SU-DHL-6 (cell line): ENCODE measurements at regions not wholly inside any gene's neighbourhood (a gene's known extent, or its start where the extent isn't known, plus 50 kb on each side); places are given as distances from the start of the nearest gene placed in this dataset.
"Not testable (repeated sequence)": the region's sequence is repeated elsewhere in the genome, so short reads cannot be mapped to it uniquely, and the experiment has no call there.

Experiments
- H2AFZ ChIP-seq: fragments of 200-600 bp; sonication (generic); 2 replicates; pipeline ENCODE4 v1.6.1; 2014; ENCODE audit warnings: low read depth, mild to moderate bottlenecking, moderate library complexity, mixed read lengths, antibody characterized with exemption, low read length; ENCODE audit not compliant: severe bottlenecking
- H3F3A ChIP-seq: fragments of 200-600 bp; shearing (Covaris generic); 2 replicates; pipeline ENCODE4 v1.6.0; 2016; ENCODE audit warnings: antibody characterized with exemption, mild to moderate bottlenecking; ENCODE audit not compliant: insufficient read depth
- H3K27ac ChIP-seq: fragments of 200-600 bp; sonication (generic); 2 replicates; pipeline ENCODE4 v1.5.1; 2016; ENCODE audit warnings: low read depth, mild to moderate bottlenecking, low read length, moderate library complexity, mixed read lengths
- H3K27me3 ChIP-seq: fragments of 200-600 bp; sonication (generic), shearing (Covaris generic); 2 replicates; pipeline ENCODE4 v1.6.0; 2014; ENCODE audit warnings: mild to moderate bottlenecking, low read length
- H3K36me3 ChIP-seq: fragments of 200-600 bp; sonication (generic); 2 replicates; pipeline ENCODE4 v1.6.1; 2014; ENCODE audit warnings: mild to moderate bottlenecking, low read length, mixed read lengths
- H3K4me2 ChIP-seq: fragments of 300-600, 200-600 bp; shearing (Covaris generic), sonication (generic); 2 replicates; pipeline ENCODE4 v1.6.0; 2014; ENCODE audit warnings: low read length, low read depth, mild to moderate bottlenecking; ENCODE audit not compliant: poor library complexity, severe bottlenecking
- H3K4me3 ChIP-seq: fragments of 200-600 bp; sonication (generic); 2 replicates; pipeline ENCODE4 v1.5.1; 2014; ENCODE audit warnings: antibody characterized with exemption, low read length, mild to moderate bottlenecking, mixed read lengths; ENCODE audit not compliant: insufficient read depth, poor library complexity, severe bottlenecking
- H3K79me2 ChIP-seq: fragments of 200-600 bp; sonication (generic); 2 replicates; pipeline ENCODE4 v1.6.1; 2014; ENCODE audit warnings: mild to moderate bottlenecking, low read length, moderate library complexity; ENCODE audit not compliant: insufficient read depth
- H3K9ac ChIP-seq: fragments of 200-600 bp; sonication (generic); 2 replicates; pipeline ENCODE4 v1.7.0; 2014; ENCODE audit warnings: mild to moderate bottlenecking, low read length
- H3K9me2 ChIP-seq: fragments of 200-600 bp; sonication (generic); replicated peaks from 2 replicates; pipeline ENCODE4 v1.6.1; 2014; ENCODE audit warnings: low read length; ENCODE audit not compliant: insufficient read depth
- H3K9me3 ChIP-seq: fragments of 200-600 bp; sonication (generic); 2 replicates; pipeline ENCODE4 v1.6.1; 2014; ENCODE audit warnings: low read length, mixed read lengths; ENCODE audit not compliant: insufficient read depth
- H4K20me1 ChIP-seq: fragments of 200-600 bp; sonication (generic); 2 replicates; pipeline ENCODE4 v1.6.1; 2014; ENCODE audit warnings: low read depth, mild to moderate bottlenecking, antibody characterized with exemption, low read length, moderate library complexity, mixed read lengths
- EZH2phosphoT487 ChIP-seq: fragments of 200-600 bp; sonication (generic), shearing (Covaris generic); conservative IDR thresholded peaks from 2 replicates; pipeline ENCODE4 v1.6.1; 2018; ENCODE audit warnings: mild to moderate bottlenecking, antibody characterized with exemption, low read length, moderate library complexity, mixed read lengths
- TF ChIP-seq, protein P1 (sequence below): fragments of 200-600 bp; sonication (generic); IDR thresholded peaks from one replicate; pipeline ENCODE4 v1.5.1; 2017; ENCODE audit warnings: antibody characterized with exemption, mild to moderate bottlenecking, low read length, moderate library complexity; ENCODE audit not compliant: insufficient read depth, poor library complexity, severe bottlenecking

DNA sequence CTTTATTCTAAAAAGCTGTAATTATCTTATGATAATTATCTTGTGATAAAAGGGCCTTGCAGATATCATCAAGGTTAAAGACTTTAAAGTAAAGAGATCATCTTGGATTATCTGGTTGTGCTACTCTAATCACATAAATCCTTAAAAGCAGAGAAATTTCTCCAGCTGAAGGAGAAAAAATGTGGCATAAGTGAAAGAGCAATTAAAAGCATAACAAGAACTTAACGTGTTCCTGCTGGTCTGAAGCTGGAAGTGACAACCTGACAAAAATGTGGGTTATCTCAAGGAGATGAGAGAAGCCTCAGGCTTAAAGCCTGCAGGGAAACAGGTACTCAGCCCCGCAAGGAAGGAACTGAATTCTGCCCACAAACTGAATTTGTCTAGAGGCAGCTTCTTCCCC, 449.1 kb upstream of the NDST4 start:
- H3K9me2 ChIP-seq, result no peaks in the 10 kb centered on the region
- H3K9me3 ChIP-seq, result no peaks in the 10 kb centered on the region
- no peaks in the 10 kb centered on the region for H3K36me3 ChIP-seq
- no peak overlapping the region for H3K4me3 ChIP-seq
- H2AFZ ChIP-seq, result no peak overlapping the region
- no peak overlapping the region for H3K27ac ChIP-seq
- H3K9ac ChIP-seq, result no peak overlapping the region
- H3F3A ChIP-seq, result no peaks in the 10 kb centered on the region
- H4K20me1 ChIP-seq, result no peaks in the 10 kb centered on the region
- H3K27me3 ChIP-seq, result no peaks in the 10 kb centered on the region
- H3K79me2 ChIP-seq, result no peaks in the 10 kb centered on the region
- no peak for TF ChIP-seq EZH2phosphoT487
- H3K4me2 ChIP-seq, result no peak overlapping the region

DNA sequence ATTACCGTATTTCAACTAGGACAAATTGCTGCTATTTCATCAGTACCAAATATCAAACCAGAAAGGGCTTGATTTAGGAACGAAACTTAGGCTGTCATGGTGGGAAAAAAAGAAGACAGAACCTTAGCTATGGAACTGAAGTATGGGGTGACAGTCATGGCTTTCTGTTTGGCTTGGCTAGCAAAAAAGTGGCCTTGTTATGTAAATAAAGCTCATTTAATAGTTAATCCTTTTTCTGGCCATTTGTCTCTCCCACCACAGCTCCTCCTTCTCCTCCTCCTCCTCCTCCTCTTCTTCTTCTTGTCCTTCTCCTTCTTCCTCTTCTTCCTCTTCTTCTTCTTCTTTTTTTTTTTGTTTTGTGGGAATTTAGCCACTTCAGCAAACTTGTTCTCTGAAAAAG, 434.7 kb upstream of the NDST4 start:
- no peak overlapping the region for H3K4me3 ChIP-seq
- H3K9me3 ChIP-seq, result no peaks in the 10 kb centered on the region
- H2AFZ ChIP-seq, result no peak overlapping the region

DNA sequence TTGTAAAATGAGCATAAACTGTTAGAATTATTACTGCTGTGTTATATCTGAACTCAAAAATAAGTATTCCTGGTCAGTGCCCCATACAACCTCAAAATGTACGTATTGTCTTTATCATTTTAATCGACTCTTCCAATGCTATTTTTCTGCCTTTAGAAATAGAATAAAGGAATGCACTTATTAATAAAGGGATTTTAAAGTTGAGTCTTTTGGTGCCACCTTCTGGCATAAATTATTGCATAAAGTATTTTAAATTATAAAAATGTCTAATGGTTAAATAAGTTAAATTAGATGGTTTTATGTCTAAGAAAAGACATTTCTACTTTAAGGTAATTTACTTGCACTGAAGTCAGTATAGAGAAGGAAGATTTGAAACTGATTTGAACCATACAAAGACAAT, 424.0 kb upstream of the NDST4 start:
- Histone ChIP-seq H3K79me2 (no peaks in the 10 kb centered on the region), H3K9ac (no peak overlapping the region), H3K9me3 (no peaks in the 10 kb centered on the region), H3K36me3 (no peaks in the 10 kb centered on the region), H3K27me3 (no peaks in the 10 kb centered on the region), H3K4me2 (no peak overlapping the region), H3F3A (no peaks in the 10 kb centered on the region), H2AFZ (no peak overlapping the region), H3K9me2 (no peaks in the 10 kb centered on the region), H4K20me1 (no peaks in the 10 kb centered on the region), H3K4me3 (no peak overlapping the region), H3K27ac (no peak overlapping the region)
- TF ChIP-seq, protein P1, sequence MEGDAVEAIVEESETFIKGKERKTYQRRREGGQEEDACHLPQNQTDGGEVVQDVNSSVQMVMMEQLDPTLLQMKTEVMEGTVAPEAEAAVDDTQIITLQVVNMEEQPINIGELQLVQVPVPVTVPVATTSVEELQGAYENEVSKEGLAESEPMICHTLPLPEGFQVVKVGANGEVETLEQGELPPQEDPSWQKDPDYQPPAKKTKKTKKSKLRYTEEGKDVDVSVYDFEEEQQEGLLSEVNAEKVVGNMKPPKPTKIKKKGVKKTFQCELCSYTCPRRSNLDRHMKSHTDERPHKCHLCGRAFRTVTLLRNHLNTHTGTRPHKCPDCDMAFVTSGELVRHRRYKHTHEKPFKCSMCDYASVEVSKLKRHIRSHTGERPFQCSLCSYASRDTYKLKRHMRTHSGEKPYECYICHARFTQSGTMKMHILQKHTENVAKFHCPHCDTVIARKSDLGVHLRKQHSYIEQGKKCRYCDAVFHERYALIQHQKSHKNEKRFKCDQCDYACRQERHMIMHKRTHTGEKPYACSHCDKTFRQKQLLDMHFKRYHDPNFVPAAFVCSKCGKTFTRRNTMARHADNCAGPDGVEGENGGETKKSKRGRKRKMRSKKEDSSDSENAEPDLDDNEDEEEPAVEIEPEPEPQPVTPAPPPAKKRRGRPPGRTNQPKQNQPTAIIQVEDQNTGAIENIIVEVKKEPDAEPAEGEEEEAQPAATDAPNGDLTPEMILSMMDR, result no peak
- TF ChIP-seq EZH2phosphoT487, result no peak

More for the DNA sequence above, 434.7 kb upstream of the NDST4 start:
- H3K27ac ChIP-seq, result no peak overlapping the region
- H3K9me2 ChIP-seq, result no peaks in the 10 kb centered on the region
- H3K36me3 ChIP-seq, result no peaks in the 10 kb centered on the region
- H3K4me2 ChIP-seq, result no peak overlapping the region
- no peak for TF ChIP-seq EZH2phosphoT487
- TF ChIP-seq, protein P1, result no peak
- H4K20me1 ChIP-seq, result no peaks in the 10 kb centered on the region
- no peak overlapping the region for H3K9ac ChIP-seq
- no peaks in the 10 kb centered on the region for H3K27me3 ChIP-seq
- H3F3A ChIP-seq, result no peaks in the 10 kb centered on the region
- no peaks in the 10 kb centered on the region for H3K79me2 ChIP-seq

DNA sequence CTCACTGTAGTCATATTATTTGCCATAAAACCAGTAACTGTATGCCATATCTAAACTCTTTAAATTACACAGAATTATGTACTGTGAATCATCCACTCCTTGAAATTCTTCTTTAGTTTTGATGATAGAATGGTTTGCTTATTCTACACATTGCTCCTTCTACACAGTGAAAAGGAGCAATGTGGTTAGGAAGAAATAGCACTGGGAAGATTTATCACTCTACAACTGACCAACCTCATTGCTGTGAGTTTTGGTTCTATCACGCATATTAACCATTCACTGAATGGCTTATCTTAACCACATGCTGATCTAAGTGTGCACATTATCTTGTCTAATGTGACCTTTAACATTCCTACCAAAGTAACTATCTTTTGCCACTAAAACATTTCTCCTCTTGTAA, 415.7 kb upstream of the NDST4 start:
- Histone ChIP-seq H3K27me3 (no peaks in the 10 kb centered on the region), H3K4me2 (no peak overlapping the region), H4K20me1 (no peaks in the 10 kb centered on the region), H3K4me3 (no peak overlapping the region), H3K79me2 (no peaks in the 10 kb centered on the region), H3K9ac (no peak overlapping the region), H3K36me3 (no peaks in the 10 kb centered on the region), H3K27ac (no peak overlapping the region), H2AFZ (no peak overlapping the region), H3F3A (no peaks in the 10 kb centered on the region), H3K9me3 (no peaks in the 10 kb centered on the region), H3K9me2 (no peaks in the 10 kb centered on the region)
- no peak for TF ChIP-seq EZH2phosphoT487
- TF ChIP-seq, protein P1, result no peak

GRCh38 chr4:115519476-115519875, 406.1 kb upstream of the NDST4 start:
- not testable (repeated sequence) for H3K27me3 ChIP-seq, H3K9me3 ChIP-seq, H3K79me2 ChIP-seq, H2AFZ ChIP-seq, H3K9me2 ChIP-seq, H3K4me2 ChIP-seq, H3K27ac ChIP-seq, H3K9ac ChIP-seq, H3K4me3 ChIP-seq, H4K20me1 ChIP-seq, H3F3A ChIP-seq, H3K36me3 ChIP-seq
